SK-N-SH treated with all-trans-retinoic acid at 6 μM for 48 hours (cell line): ENCODE measurements at regions not wholly inside any gene's neighbourhood (a gene's known extent, or its start where the extent isn't known, plus 50 kb on each side); places are given as distances from the start of the nearest gene placed in this dataset.

Source experiments
- OSR1 ChIP-seq: fragments of 250-450 bp; sonication (Bioruptor Pico); IDR thresholded peaks from 2 replicates; pipeline ENCODE4 v1.8.0; 2022; ENCODE audit warnings: moderate library complexity, mild to moderate bottlenecking, inconsistent platforms
- ZFP3 ChIP-seq: fragments of 250-450 bp; sonication (Bioruptor Pico); IDR thresholded peaks from 2 replicates; pipeline ENCODE4 v1.5.0; 2020; ENCODE audit warnings: mild to moderate bottlenecking, moderate library complexity

GRCh38 chr13:74274916-74275315 lies 140.7 kb upstream of the KLF12 start:
- TF ChIP-seq ZFP3 (CRISPR knock-in tag) (no peak), OSR1 (no peak)
